CD4-positive, alpha-beta T cell (primary cell): ENCODE measurements at regions not wholly inside any gene's neighbourhood (a gene's known extent, or its start where the extent isn't known, plus 50 kb on each side); places are given as distances from the start of the nearest gene placed in this dataset.

Experiments
- ATAC-seq: fragments of 200-7000 bp; cut with Tn5 transposase; one replicate; pipeline ENCODE4 v1.10.0; 2022; ENCODE audit warnings: mild to moderate bottlenecking; ENCODE audit not compliant: poor library complexity
- CTCF ChIA-PET: fragments of 350-600 bp; sonication (Branson Sonifier 250); formaldehyde crosslinking; loops from one replicate; lab custom pipeline; 2021; ENCODE audit warnings: antibody characterized with exemption, inconsistent platforms; lab: Charles Lee
- POLR2A ChIA-PET: fragments of 350-600 bp; sonication (Branson Sonifier 250); formaldehyde crosslinking; loops from one replicate; lab custom pipeline; 2021; ENCODE audit warnings: antibody characterized with exemption, inconsistent platforms; lab: Charles Lee
- DNase-seq, 14 experiments: peaks; one replicate each; pipeline ENCODE4 v3.0.0-alpha.2; 2013 to 2020; ENCODE audit warnings: mixed read lengths in 2 of 14
- H3K27ac ChIP-seq, 2 donors: one replicate each; pipeline versions ENCODE4 v1.5.1 to v1.7.0; 2013; ENCODE audit warnings: low read length in 2 of 2, low read depth in 1 of 2, mild to moderate bottlenecking in 1 of 2
- H3K27me3 ChIP-seq, 2 experiments: 1 replicate in 1 of 2; 2 replicates in 1 of 2; pipeline versions ENCODE4 v1.6.1 to v1.7.0; 2013; ENCODE audit warnings: low read length in 2 of 2, control low read depth in 1 of 2, mild to moderate bottlenecking in 1 of 2, moderate library complexity in 1 of 2; ENCODE audit not compliant: insufficient read depth in 2 of 2, control insufficient read depth in 1 of 2
- H3K36me3 ChIP-seq: one replicate; pipeline ENCODE4 v1.6.1; 2013; ENCODE audit warnings: low read length, control low read depth; ENCODE audit not compliant: insufficient read depth
- H3K4me1 ChIP-seq: one replicate; pipeline ENCODE4 v1.6.1; 2013; ENCODE audit warnings: low read length, control low read depth; ENCODE audit not compliant: insufficient read depth
- H3K4me3 ChIP-seq: one replicate; pipeline ENCODE4 v1.5.1; 2013; ENCODE audit warnings: mild to moderate bottlenecking, low read length, moderate library complexity
- H3K9me3 ChIP-seq, 2 experiments: 1 replicate in 1 of 2; 2 replicates in 1 of 2; pipeline versions ENCODE4 v1.6.1 to v1.7.0; 2013; ENCODE audit warnings: low read length in 2 of 2, mild to moderate bottlenecking in 2 of 2, control low read depth in 1 of 2, moderate library complexity in 1 of 2; ENCODE audit not compliant: control insufficient read depth in 1 of 2, insufficient read depth in 1 of 2
- H3K27ac Mint-ChIP-seq: one replicate; pipeline ENCODE4 v1.8.0; 2020; ENCODE audit warnings: mixed read lengths
- H3K27me3 Mint-ChIP-seq: one replicate; pipeline ENCODE4 v1.8.0; 2021; ENCODE audit warnings: mixed read lengths
- H3K36me3 Mint-ChIP-seq: one replicate; pipeline ENCODE4 v1.8.0; 2021; ENCODE audit warnings: low read depth, mixed read lengths
- H3K4me1 Mint-ChIP-seq: one replicate; pipeline ENCODE4 v1.8.0; 2021; ENCODE audit warnings: low read depth, mixed read lengths
- H3K4me3 Mint-ChIP-seq: one replicate; pipeline ENCODE4 v1.8.0; 2020; ENCODE audit warnings: mild to moderate bottlenecking, mixed read lengths
- H3K9me3 Mint-ChIP-seq: one replicate; pipeline ENCODE4 v1.8.0; 2020; ENCODE audit warnings: mixed read lengths
- intact Hi-C, 2 experiments: fragments of 100-400 bp; cut with DNase I in 1 of 2; cut with micrococcal nuclease in 1 of 2; formaldehyde crosslinking; loops; one replicate each; pipeline versions ENCODE4 v1.15.1 to v1.9.0; 2023 to 2025; cut with DNase I, micrococcal nuclease
- TF ChIP-seq, protein P1 (sequence below): fragments of 200-600 bp; IDR thresholded peaks from one replicate; pipeline ENCODE4 v1.8.0; 2022; ENCODE audit warnings: antibody characterized with exemption, mild to moderate bottlenecking

DNA sequence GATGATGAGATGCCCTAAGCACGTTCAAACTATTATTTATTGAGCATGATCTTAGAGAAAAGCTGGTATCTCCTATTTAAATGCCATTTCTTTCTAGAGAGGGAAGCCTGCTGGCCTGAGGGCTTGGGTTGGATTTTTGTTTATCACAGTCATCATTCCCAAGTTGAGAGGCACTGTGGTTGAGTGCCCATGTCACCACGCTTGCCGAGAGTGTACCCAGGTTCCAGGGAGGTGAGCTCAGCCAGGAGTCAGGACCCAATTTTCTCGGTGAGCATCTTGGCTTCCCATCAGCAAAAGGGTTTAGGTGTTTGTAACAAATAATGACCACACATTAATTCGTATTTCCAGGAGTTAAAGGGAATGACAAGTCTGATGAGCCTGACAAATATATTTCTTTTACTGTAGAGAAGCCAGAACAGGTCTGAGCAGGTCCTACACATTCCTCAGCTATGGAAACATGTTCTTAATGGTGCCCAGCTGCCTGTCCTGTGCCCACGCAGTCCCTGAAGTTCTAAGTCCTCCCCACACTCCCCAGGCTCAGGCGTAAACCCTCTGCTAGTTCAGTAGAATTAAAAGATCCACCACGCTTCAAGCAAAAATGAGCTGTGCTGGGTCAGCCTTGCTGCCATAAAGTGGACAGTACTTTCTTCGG is 258.9 kb upstream of the IRX2 start:
- CTCF ChIA-PET, result no interaction called here
- Histone ChIP-seq H3K9me3 (peaks cover 0 to 17% of the 10 kb centered on the region in 2 experiments), H3K27ac (no peak overlapping the region), H3K36me3 (no peaks in the 10 kb centered on the region), H3K4me1 (no peaks in the 10 kb centered on the region), H3K4me3 (no peak overlapping the region), H3K27me3 (no peaks in the 10 kb centered on the region)
- Mint-ChIP-seq H3K9me3 (peaks cover 2% of the 10 kb centered on the region), H3K27me3 (no peaks in the 10 kb centered on the region), H3K4me1 (no peaks in the 10 kb centered on the region), H3K4me3 (no peak overlapping the region), H3K27ac (no peak overlapping the region), H3K36me3 (no peaks in the 10 kb centered on the region)
- DNase-seq, result no peak
- intact Hi-C loops, result no loop called here
- POLR2A ChIA-PET, result no interaction called here
- TF ChIP-seq, protein P1, sequence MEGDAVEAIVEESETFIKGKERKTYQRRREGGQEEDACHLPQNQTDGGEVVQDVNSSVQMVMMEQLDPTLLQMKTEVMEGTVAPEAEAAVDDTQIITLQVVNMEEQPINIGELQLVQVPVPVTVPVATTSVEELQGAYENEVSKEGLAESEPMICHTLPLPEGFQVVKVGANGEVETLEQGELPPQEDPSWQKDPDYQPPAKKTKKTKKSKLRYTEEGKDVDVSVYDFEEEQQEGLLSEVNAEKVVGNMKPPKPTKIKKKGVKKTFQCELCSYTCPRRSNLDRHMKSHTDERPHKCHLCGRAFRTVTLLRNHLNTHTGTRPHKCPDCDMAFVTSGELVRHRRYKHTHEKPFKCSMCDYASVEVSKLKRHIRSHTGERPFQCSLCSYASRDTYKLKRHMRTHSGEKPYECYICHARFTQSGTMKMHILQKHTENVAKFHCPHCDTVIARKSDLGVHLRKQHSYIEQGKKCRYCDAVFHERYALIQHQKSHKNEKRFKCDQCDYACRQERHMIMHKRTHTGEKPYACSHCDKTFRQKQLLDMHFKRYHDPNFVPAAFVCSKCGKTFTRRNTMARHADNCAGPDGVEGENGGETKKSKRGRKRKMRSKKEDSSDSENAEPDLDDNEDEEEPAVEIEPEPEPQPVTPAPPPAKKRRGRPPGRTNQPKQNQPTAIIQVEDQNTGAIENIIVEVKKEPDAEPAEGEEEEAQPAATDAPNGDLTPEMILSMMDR, result no peak
- ATAC-seq, result no peak

DNA sequence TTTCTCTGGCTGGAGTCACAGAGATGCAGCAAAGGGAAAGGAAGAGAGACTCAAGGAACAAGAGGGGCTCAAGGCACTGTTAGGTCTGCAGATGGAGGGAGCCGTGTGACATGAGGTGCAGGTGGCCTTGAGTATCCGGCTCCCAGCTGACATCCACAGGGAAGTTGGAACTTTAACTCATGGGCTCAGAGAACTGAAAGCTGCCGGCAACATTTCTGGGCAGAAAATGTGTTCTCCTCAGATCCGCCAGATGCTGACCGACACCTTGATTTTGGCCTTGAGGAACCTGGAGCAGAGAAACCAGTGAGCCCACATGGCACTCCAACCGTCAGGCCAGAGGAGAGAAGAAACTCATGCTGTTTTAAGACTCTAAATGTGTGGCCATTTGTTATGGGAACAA is 258.1 kb upstream of the IRX2 start:
- CTCF ChIA-PET, result no interaction called here

DNA sequence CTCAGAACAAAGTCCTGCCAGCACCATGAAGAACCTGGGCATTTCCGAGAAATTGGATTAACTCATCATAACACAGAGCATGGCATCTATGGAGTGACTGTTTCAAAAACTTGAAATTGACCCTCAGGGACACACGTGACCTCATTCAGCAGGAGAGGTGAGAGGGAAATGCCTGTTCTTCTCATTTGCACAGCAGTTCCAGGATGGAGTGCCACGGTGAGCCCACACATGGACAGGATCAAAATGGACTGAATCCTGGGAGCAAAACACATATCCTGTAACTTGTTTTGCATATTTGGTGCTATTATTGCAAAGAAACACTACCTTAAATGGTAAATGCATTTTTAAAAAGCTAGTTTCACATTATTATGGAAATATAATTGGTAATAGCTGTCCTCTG is 256.1 kb upstream of the IRX2 start:
- Histone ChIP-seq H3K9me3 (peaks cover 0 to 30% of the 10 kb centered on the region in 2 experiments), H3K27me3 (no peaks in the 10 kb centered on the region), H3K27ac (no peak overlapping the region), H3K4me3 (no peak overlapping the region), H3K36me3 (no peaks in the 10 kb centered on the region), H3K4me1 (no peaks in the 10 kb centered on the region)
- intact Hi-C loops, result no loop called here
- ATAC-seq, result no peak
- H3K27me3 Mint-ChIP-seq, result no peaks in the 10 kb centered on the region
- ChIA-PET POLR2A (no interaction called here), CTCF (no interaction called here)
- no peak for DNase-seq
- no peak overlapping the region for H3K4me3 Mint-ChIP-seq
- TF ChIP-seq, protein P1, result no peak
- no peaks in the 10 kb centered on the region for H3K4me1 Mint-ChIP-seq
- H3K36me3 Mint-ChIP-seq, result no peaks in the 10 kb centered on the region
- H3K27ac Mint-ChIP-seq, result no peak overlapping the region
- peaks cover 2% of the 10 kb centered on the region for H3K9me3 Mint-ChIP-seq

More for the DNA sequence above, 258.1 kb upstream of the IRX2 start:
- Histone ChIP-seq H3K4me1 (no peaks in the 10 kb centered on the region), H3K27me3 (no peaks in the 10 kb centered on the region), H3K27ac (no peak overlapping the region), H3K36me3 (no peaks in the 10 kb centered on the region), H3K4me3 (no peak overlapping the region), H3K9me3 (peaks cover 0 to 22% of the 10 kb centered on the region in 2 experiments)
- Mint-ChIP-seq H3K9me3 (peaks cover 2% of the 10 kb centered on the region), H3K4me3 (no peak overlapping the region), H3K27ac (no peak overlapping the region), H3K27me3 (no peaks in the 10 kb centered on the region), H3K36me3 (no peaks in the 10 kb centered on the region), H3K4me1 (no peaks in the 10 kb centered on the region)
- TF ChIP-seq, protein P1, result no peak
- no peak for DNase-seq
- ATAC-seq, result no peak
- POLR2A ChIA-PET, result no interaction called here
- intact Hi-C loops, result no loop called here
